DND-41 (cell line): ENCODE measurements at regions not wholly inside any gene's neighbourhood (a gene's known extent, or its start where the extent isn't known, plus 50 kb on each side); places are given as distances from the start of the nearest gene placed in this dataset.

Source experiments
- ATAC-seq: fragments of 200-7000 bp; cut with Tn5 transposase; 3 replicates; pipeline ENCODE4 v1.9.1; 2021; ENCODE audit warnings: low read depth; ENCODE audit not compliant: insufficient read depth
- DNase-seq: peaks from one replicate; pipeline ENCODE4 v3.0.0-alpha.2; 2020
- H2AFZ ChIP-seq: 2 replicates; pipeline ENCODE4 v1.6.0; 2012; ENCODE audit warnings: low read depth, low read length
- H3K27ac ChIP-seq: 2 replicates; pipeline ENCODE4 v1.5.1; 2012; ENCODE audit warnings: low read length, inconsistent platforms
- H3K27me3 ChIP-seq: fragments of 200-600 bp; sonication (generic); 2 replicates; pipeline ENCODE4 v1.6.0; 2012; ENCODE audit warnings: low read length, mild to moderate bottlenecking, inconsistent platforms; ENCODE audit not compliant: insufficient read depth, poor library complexity
- H3K36me3 ChIP-seq: 2 replicates; pipeline ENCODE4 v1.5.1; 2012; ENCODE audit warnings: low read length, inconsistent platforms; ENCODE audit not compliant: insufficient read depth
- H3K4me1 ChIP-seq: 2 replicates; pipeline ENCODE4 v1.5.1; 2012; ENCODE audit warnings: mild to moderate bottlenecking, low read length; ENCODE audit not compliant: insufficient read depth
- H3K4me2 ChIP-seq: 2 replicates; pipeline ENCODE4 v1.6.0; 2012; ENCODE audit warnings: mild to moderate bottlenecking, moderate library complexity, low read length, inconsistent platforms; ENCODE audit not compliant: insufficient read depth
- H3K4me3 ChIP-seq, 2 experiments: fragments of 200-600 bp in 1 of 2; shearing (Covaris generic) in 1 of 2; 2 replicates each; pipeline ENCODE4 v1.5.1; 2012 to 2016; ENCODE audit warnings: inconsistent platforms in 2 of 2, low read length in 2 of 2, mild to moderate bottlenecking in 2 of 2, low read depth in 1 of 2, moderate library complexity in 1 of 2
- H3K79me2 ChIP-seq: 2 replicates; pipeline ENCODE4 v1.6.0; 2012; ENCODE audit warnings: low read length, inconsistent platforms; ENCODE audit not compliant: insufficient read depth
- H3K9ac ChIP-seq: 2 replicates; pipeline ENCODE4 v1.6.0; 2012; ENCODE audit warnings: low read depth, mild to moderate bottlenecking, inconsistent platforms, low read length, moderate library complexity
- H3K9me3 ChIP-seq: 2 replicates; pipeline ENCODE4 v1.5.1; 2012; ENCODE audit warnings: low read length, moderate library complexity, mild to moderate bottlenecking, inconsistent platforms; ENCODE audit not compliant: insufficient read depth, severe bottlenecking
- H4K20me1 ChIP-seq: 2 replicates; pipeline ENCODE4 v1.6.0; 2012; ENCODE audit warnings: low read length; ENCODE audit not compliant: insufficient read depth
- EZH2 ChIP-seq: IDR thresholded peaks from 3 replicates; pipeline ENCODE4 v1.6.1; 2012; ENCODE audit warnings: borderline replicate concordance, low read depth, mild to moderate bottlenecking, moderate library complexity, low read length, inconsistent platforms; ENCODE audit not compliant: severe bottlenecking
- TF ChIP-seq, protein P1 (sequence below): IDR thresholded peaks from 2 replicates; pipeline ENCODE4 v1.5.1; 2012; ENCODE audit warnings: borderline replicate concordance, low read length, moderate library complexity, mild to moderate bottlenecking; ENCODE audit not compliant: poor library complexity, severe bottlenecking; ENCODE audit errors: extremely low read depth

DNA sequence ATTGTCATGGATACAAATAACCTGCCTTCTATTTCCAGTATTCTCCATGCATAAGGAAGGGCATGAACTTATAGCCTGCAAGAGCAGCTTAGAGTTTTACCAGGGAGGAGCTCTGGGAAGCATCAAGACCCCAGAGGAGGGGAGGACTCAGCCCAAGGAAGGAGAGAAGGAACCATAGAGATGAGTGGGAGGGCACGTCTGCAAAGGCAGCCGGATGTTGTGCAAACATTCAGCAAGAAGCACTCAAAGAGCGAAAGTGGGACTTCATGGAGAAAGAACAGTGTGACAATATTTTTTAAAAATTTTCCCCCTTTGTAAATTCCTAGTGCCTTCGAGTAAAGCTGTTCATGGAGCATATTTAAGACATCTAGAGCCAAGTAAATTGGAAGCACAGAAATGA lies 270.1 kb upstream of the PTGER4 start:
- Histone ChIP-seq H4K20me1 (no peaks in the 10 kb centered on the region), H3K27ac (peak overlapping the region; percentile 83), H3K9ac (peak overlapping the region; percentile 52), H3K36me3 (no peaks in the 10 kb centered on the region), H3K79me2 (no peaks in the 10 kb centered on the region), H3K27me3 (no peaks in the 10 kb centered on the region), H3K4me1 (peaks cover 74% of the 10 kb centered on the region), H3K4me3 (peak overlapping the region in 1 of 2 experiments; percentile 33; a peak in 3 of 4 replicates), H3K9me3 (no peaks in the 10 kb centered on the region), H2AFZ (peak overlapping the region; percentile 73), H3K4me2 (peak overlapping the region; percentile 59)
- DNase-seq (peak; percentile 61), ATAC-seq (peak; percentile 56)
- no peak for TF ChIP-seq EZH2
- TF ChIP-seq, protein P1, sequence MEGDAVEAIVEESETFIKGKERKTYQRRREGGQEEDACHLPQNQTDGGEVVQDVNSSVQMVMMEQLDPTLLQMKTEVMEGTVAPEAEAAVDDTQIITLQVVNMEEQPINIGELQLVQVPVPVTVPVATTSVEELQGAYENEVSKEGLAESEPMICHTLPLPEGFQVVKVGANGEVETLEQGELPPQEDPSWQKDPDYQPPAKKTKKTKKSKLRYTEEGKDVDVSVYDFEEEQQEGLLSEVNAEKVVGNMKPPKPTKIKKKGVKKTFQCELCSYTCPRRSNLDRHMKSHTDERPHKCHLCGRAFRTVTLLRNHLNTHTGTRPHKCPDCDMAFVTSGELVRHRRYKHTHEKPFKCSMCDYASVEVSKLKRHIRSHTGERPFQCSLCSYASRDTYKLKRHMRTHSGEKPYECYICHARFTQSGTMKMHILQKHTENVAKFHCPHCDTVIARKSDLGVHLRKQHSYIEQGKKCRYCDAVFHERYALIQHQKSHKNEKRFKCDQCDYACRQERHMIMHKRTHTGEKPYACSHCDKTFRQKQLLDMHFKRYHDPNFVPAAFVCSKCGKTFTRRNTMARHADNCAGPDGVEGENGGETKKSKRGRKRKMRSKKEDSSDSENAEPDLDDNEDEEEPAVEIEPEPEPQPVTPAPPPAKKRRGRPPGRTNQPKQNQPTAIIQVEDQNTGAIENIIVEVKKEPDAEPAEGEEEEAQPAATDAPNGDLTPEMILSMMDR: no peak

DNA sequence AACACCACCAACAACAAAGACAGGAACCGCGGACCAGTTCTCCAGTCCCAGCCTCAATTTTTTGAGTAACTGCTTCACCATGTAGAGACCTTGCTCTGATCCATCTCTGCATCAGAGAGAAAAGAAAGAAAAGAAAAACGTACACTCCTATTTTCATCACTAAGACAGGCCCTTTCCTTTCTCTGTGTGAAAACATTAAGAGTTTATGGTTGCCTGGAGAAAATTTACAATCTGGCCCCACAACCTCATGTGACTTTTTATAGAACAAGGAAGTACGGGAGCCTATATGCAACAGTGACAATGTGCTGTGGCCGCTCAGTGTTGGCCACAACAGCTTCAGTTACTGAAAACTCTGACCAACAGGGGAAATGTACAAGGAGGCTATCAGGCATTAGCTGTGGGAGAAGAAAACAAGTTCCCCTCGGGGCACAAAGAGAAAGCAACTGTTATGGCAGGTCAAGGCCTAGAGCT lies 272.9 kb upstream of the PTGER4 start:
- no peaks in the 10 kb centered on the region for H3K36me3 ChIP-seq
- H3K9me3 ChIP-seq: no peaks in the 10 kb centered on the region
- TF ChIP-seq EZH2: no peak
- H3K9ac ChIP-seq: no peak overlapping the region
- ATAC-seq: no peak
- H3K4me2 ChIP-seq: no peak overlapping the region
- H3K4me1 ChIP-seq: peaks cover 86% of the 10 kb centered on the region
- H3K27me3 ChIP-seq: no peaks in the 10 kb centered on the region
- H3K27ac ChIP-seq: peak overlapping the region; percentile 67
- no peaks in the 10 kb centered on the region for H4K20me1 ChIP-seq
- H3K79me2 ChIP-seq: no peaks in the 10 kb centered on the region
- no peak for DNase-seq
- peak overlapping the region; percentile 46 for H2AFZ ChIP-seq
- H3K4me3 ChIP-seq: no peak overlapping the region

DNA sequence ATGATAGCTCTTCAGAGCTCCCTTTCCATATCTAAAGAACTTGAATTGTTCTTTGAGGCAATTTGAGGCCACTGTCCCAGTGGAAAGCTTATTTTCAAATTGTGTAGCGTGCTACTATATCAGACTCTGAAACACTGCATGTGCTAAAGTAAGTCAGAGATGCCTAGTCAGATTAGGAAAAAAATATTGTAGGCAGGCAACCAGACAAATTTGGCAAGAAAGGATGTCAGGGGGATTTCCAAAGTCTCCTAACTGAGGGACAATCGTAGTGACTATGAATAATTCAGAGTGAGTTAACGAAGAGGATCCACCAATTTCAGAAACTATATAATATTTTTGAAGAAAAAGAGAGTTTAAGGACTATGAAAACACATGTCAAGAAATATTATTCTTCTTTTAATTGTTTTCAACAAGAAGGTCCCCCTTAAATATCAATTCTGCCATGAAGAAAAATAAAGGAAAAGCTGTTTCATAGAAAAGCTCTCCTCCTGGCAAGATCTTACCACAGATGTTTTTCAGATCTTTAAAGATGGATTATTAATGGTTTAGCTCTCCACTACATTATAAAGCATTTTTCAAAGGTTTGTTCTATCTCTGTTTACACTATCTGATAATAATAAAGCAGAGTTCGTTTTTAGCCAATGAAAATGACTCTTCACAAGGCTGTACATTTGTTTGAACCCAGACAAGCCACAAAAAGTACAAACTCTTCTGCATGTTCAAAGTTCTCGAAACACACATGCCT lies 273.5 kb upstream of the PTGER4 start:
- H3K4me2 ChIP-seq: no peak overlapping the region
- no peaks in the 10 kb centered on the region for H3K79me2 ChIP-seq
- no peak overlapping the region for H3K9ac ChIP-seq
- peak overlapping the region; percentile 77 for H3K27ac ChIP-seq
- H3K4me1 ChIP-seq: peaks cover 86% of the 10 kb centered on the region
- H4K20me1 ChIP-seq: no peaks in the 10 kb centered on the region
- no peak for ATAC-seq
- no peaks in the 10 kb centered on the region for H3K9me3 ChIP-seq
- no peaks in the 10 kb centered on the region for H3K36me3 ChIP-seq
- no peaks in the 10 kb centered on the region for H3K27me3 ChIP-seq
- TF ChIP-seq EZH2: no peak
- TF ChIP-seq, protein P1: no peak
- H3K4me3 ChIP-seq: no peak overlapping the region
- H2AFZ ChIP-seq: peak overlapping the region; percentile 46; the same call in 1 of the 2 replicates
- no peak for DNase-seq

DNA sequence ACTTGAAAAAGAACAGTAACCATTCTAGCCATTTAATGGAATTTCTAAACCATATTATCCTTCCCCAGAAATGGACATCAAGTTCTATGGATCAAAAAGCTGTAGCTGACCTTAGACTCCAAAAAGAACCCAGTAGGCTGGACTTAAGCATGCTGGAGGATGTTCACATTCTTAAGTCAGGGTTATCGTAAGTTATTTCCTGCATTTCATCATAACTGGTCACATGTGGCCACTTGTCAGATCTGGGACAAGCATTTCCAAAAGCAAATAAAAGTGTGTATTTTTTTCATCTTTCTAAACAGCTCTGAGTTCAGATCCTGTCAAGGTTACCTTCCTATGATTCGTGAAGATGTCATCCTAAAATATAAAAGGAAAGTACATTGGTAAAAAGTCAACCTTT lies 274.5 kb upstream of the PTGER4 start:
- no peak for TF ChIP-seq EZH2
- TF ChIP-seq, protein P1: no peak
- Histone ChIP-seq H3K9ac (no peak overlapping the region), H2AFZ (no peak overlapping the region), H3K4me2 (no peak overlapping the region), H3K79me2 (no peaks in the 10 kb centered on the region), H3K27me3 (no peaks in the 10 kb centered on the region), H3K4me3 (no peak overlapping the region), H3K36me3 (no peaks in the 10 kb centered on the region), H3K4me1 (peaks cover 80% of the 10 kb centered on the region), H4K20me1 (no peaks in the 10 kb centered on the region), H3K9me3 (no peaks in the 10 kb centered on the region), H3K27ac (peak overlapping the region; percentile 77)
- DNase-seq: no peak
- no peak for ATAC-seq
